Superior temporal gyrus (tissue), 1 donor: ENCODE measurements at regions not wholly inside any gene's neighbourhood (a gene's known extent, or its start where the extent isn't known, plus 50 kb on each side); places are given as distances from the start of the nearest gene placed in this dataset.
"Not testable (repeated sequence)": the region's sequence is repeated elsewhere in the genome, so short reads cannot be mapped to it uniquely, and the experiment has no call there.

ENCODE experiments used
- DNase-seq: peaks from one replicate; pipeline ENCODE4 v3.0.0-alpha.2; 2016; ENCODE audit errors: extremely low spot score

DNA sequence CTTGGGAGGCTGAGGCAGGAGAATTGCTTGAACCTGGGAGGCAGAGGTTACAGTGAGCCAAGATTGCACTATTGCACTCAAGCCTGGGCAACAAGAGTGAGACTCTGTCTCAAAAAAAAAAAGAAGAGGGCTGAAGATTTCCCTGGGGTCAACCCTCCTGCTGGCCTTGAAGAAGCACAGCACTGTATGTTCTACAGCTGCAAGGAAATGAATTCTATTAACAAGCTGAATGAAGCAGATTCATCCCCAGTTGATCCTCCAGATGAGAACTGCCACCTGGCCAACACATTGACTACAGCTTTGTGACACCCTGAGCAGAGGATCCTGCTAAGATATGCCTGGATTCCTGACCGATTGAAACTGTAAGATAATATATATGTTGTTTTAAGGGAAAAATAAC lies 129.5 kb downstream of the ADSS2 start:
- no peak for DNase-seq

DNA sequence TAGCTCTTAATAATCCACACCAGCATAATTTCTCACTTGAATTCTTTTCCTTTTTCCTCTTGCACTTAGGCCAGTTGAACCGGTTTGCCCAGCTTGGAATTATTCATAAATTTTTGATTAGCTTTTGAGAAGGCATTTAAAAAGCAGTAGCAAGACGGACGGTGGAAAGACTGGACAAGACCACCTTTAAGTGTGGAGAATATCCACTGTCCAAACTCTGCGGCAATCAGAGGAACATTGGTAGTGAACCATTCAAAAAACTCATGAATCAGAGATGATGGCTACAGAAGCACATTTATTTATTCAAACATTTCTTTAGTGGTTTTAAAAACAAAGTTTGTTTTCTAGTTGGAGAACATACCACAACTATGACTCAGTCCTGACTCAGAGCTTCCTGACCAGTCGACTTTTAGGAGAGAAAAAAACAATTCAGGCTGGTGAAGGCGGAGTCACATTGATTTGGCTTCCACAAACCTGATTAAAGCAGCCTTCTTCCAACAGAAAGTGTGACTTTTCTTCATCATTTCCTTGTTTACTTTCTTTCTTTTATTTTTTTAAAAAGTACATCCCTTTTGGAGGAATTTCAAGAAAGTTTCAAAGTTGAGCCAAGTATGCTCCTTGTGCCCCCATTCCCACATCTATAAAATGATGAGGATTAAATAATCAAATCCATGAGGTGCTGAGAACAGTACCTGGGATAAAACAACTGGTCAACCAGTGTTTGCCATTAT lies 128.8 kb downstream of the ADSS2 start:
- no peak for DNase-seq

DNA sequence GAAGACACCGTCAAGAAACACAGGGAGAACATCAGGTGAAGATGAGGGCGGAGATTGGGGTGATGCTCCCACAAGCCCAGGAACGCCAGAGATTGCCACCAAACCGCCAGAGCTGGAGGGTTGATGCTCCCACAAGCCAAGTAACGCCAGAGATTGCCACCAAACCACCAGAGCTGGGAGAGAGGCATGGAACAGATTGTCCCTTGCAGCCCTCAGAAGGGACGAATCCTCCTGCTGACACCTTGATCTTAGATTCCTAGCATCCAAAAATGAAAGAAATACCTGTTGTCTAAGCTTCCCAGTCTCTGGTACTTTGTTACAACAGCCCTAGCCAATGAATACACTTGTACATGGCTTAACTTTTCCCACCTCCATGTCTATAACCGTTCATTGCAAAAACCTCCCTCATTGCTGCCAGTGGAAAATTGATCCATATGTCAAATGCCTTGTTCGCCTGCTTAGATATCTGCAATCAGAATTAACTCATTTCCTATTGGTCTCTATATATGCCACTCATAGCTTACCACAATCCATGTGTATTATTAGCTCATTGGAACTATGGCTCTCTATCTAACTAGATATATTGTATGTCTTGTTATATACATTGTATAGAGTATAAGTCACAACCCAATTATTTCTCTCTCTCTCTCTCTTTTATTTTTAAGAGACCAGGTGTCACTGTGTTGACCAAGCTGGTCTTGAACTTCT lies 127.4 kb downstream of the ADSS2 start:
- DNase-seq = no peak

DNA sequence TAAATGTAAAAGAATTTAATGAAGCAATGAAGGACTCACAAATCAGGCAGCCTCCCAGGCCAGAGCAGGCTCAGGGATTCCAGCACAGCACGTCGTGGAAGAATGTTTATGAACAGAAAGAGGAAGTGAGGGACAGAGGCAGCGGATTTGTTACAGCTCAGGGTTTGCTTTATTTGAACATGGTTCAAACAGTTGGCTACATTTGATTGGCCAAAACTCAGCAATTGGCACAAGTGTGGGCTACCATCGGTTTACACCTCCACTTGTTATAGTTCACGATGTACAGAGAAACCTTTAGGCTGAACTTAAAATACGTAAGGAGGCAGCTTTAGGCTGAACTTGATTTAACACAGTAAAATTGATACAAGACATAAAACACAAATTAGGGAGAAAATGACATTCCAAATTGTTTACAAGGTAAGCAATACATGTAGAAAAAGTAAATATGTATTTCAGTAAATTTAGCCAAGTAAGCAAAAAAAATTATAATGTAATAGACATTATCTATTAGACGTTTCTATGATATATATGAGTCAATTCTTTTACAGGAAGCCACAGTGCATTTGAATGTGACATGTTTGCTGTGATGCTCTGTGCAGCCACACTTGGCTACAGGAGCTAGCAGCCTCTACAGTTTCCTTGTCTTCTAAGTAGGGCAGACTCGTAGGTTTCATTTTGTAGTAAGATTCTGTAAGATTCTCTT lies 126.5 kb downstream of the ADSS2 start:
- DNase-seq = no peak

DNA sequence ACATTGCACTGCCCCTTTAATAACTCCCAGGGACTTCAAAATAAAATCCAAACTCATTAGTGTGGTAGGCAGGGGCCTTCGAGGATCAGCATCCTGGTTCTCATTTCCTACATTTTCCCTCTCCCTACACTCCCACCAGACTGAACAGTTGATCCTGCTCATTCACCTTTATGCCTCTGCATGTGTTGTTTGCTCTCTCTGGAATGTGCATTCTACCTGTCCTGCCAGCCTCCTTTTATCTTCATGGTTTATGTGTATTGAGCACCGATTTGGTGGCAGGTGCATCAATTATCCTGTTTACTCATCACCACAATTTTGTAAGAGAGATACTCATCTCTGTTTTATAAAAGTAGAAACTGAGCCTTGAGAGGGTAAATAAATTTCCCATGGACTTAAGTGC lies 125.0 kb downstream of the ADSS2 start:
- DNase-seq = no peak

DNA sequence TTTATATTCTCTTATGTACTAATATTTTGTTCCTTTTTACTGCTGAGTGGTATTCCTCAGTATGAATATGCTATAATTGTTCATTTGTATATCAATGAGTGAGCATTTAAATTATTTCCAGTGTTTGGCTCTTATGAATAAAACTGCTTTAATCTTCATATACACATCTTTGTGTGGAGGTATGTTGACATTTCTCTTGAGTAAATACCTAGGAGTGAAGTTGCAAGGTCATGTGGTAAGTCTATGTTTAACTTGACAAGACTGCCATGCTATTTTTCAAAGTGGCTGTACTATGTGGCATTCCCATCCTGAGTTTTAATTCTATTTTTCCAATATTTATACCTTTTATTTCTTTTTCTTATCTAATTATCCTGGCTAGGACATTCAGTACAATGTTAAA lies 124.2 kb downstream of the ADSS2 start:
- DNase-seq = no peak

DNA sequence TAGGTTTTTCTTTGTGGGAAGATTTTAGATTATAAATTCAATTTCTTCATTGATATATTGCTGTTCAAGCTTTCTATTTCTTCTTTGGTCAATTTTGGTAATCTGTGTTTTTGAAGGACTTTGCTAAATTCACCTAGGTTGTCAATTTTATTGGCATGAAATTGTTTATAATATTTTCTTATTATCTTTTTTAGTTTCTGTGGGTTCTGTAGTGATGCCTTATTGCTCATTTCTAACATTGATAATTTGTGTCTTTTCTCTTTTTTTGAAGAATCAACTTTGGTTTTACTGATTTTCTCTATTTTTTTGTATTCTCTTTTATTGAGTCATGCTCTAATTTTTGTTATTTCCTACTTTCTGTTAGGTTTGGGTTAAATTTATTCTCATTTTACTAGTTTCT lies 123.2 kb downstream of the ADSS2 start:
- no peak for DNase-seq

DNA sequence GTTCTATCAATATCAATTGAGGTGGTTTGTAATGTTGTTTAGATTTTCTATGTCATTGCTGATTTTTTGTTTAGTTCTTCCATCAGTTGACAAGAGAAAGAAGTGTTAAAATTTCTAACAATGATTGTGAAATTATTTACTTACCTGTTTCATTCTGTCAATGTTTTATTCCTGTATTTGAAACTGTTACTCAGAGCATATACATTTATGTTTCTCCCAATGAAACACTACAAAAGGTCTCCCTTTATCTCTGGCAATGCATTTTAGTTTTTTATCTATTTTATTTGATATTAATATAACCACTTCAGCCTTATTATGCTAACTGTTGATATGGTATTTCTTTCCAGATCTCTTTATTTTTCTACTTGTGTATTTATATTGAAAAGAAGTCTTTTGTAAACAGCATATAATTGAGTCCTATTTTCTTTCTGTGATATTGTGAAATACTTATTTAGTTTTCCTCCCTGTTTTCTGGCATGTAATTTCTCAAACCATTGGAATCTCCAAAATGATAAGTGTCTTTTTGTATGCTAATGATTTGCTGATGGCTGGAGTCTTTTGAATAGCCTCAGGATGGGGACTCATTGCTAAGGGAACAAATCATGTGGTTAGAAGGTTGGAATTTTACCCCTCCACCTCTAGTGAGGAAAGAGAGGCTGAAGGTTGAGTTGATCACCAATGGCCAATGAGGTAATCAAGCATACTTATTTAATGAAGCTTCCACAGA lies 122.0 kb downstream of the ADSS2 start:
- DNase-seq = no peak

DNA sequence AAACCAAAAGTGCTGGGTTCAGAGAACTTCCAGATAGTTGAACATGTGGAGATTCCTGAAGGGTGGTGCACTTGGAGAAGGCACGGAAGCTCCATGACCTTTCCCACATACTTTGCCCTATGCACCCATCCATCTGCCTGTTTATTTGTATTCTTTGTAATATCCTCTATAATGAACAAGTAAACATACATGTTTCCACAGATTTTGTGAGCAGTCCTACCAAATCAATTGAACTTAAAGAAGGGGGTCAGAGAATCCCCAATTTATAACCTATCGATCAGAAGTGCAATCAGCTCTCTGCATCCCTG lies 121.4 kb downstream of the ADSS2 start:
- DNase-seq = no peak

DNA sequence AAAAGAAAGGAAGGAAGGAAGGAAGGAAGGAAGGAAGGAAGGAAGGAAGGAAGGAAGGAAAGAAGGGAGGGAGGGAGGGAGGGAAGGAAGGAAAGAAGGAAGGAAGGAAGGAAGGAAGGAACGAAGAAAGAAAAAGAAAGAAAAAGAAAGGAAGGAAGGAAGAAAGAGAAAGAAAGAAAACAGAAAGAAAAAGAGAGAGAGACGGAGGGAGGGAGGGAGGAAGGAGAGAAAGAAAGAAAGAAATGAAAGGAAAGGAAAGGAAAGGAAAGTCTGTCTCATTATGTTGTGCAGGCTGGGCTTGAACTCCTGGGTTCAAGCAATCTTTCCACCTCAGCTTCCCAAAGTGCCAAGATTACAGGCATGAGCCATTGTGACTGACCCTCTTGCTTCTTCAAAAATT lies 118.9 kb downstream of the ADSS2 start:
- DNase-seq = not testable (repeated sequence)

DNA sequence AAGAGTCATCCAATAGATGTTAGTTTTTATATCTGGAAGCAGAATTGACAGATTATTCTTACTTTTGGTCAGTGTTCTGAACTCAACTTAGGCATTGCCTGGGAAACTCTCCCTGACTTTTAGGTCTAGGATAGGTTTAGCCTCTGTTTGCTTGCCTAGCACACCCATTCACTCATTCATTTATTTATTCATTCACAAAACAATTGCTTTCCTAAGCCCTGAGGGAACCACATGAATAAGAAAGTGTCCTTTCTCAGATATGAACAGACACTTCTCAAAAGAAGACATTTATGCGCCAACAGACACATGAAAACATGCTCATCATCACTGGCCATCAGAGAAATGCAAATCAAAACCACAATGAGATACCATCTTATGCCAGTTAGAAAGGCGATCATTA lies 117.4 kb downstream of the ADSS2 start:
- DNase-seq = not testable (repeated sequence)

DNA sequence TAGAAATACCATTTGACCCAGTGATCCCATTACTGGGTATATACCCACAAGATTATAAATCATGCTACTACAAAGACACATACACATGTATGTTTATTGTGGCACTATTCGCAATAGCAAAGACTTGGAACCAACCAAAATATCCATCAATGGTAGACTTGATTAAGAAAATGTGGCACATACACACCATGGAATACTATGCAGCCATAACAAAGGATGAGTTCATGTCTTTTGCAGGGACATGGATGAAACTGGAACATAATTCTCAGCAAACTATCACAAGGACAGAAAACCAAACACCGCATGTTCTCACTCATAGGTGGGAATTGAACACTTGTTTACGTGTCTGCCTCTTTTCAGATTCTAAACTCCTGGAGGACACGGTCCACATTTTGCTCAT lies 116.9 kb downstream of the ADSS2 start:
- not testable (repeated sequence) for DNase-seq

DNA sequence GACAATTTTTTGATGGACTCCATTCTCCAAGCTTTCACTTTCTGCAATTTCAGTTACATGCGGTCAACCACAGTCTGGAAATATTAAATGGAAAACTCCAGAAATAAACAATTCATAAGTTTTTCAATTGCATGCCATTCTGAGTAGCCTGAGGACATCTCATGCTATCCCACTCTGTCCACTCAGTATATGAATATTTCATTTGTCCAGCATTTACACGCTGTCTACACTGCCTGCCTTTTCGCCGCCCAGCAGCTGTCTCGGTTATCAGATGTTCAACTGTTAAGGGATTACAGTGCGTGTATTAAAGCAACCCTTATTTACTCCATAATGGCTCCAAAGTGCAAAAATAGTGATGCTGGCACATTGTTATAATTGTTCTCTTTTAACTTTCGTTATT lies 116.3 kb downstream of the ADSS2 start:
- no peak for DNase-seq

DNA sequence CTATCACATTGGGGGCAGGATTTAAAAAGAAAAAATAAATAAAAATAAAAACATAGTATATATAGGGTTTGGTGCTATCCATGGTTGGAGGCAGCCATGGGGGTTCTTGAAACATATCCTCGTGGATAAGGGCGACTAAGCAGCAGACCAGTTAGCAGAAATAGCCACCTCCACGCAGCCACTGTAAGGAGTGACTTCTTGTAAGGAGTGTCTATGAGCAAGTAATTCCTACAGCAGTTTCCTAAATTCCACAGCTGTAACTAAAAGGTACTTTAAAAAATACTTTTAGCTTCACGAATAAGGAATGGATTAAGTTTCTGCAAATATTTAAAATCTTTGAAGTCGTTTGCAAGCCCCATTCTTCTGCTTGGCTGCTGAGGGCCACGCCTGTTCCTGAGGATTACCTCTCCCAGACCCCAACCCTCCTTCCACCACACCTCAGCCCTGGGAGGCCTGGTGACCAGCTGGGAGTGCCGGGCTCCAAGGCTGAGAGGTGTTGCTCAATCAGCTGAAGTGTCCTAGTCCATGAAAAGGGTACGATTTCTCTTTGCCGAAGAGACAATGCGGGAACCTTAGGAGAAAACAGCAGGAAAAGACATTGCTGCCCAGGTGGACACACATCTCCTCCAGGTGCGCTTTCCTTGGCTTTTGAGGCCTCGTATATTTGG lies 115.3 kb downstream of the ADSS2 start:
- no peak for DNase-seq

DNA sequence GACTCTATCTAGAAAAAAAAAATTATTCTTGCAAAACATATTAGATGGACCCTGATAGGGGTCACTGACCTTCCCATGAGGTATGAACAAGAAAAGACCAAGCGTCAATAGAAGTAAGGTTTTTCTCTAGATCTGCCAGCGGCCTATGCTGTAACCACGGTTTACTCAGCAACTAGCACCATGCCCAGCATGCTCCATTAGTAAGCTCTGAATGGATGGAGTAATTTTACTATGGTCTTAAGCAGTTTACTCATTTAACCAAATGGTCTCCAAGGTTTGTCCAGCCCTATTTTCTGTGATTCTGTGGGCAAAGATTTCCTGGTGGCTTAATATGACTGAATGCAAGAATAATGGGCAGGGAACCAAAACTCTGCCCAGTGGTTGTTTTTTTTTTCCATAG lies 113.9 kb downstream of the ADSS2 start:
- no peak for DNase-seq

DNA sequence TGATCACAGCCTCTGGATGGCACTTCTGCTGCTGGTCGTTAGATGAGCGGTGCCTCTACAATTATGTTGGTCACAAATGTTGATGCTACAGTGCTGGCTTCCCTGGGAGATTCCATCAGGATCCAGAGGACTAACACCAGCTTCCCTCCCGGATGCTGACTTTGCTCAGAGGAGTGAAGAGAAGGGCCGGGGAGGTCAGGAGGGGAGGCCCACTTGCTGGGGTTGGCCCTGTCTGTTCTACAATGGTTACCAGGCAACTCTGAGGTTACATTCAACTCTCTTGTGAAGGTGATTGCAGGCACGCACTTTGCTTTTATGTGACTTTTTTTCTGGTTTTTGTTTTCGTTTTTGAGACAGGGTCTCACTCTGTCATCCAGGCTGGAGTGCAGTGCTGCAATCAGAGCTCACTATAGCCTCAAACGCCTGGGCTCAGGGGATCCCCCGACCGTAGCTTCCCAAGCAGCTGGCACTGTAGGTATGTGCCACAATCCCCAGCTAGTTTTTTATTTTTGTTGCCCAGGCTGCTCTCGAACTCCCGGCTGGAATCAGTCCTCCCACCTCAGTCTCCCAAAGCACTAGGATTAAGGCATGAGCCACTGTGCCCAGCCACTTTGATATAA lies 112.5 kb downstream of the ADSS2 start:
- DNase-seq = no peak

DNA sequence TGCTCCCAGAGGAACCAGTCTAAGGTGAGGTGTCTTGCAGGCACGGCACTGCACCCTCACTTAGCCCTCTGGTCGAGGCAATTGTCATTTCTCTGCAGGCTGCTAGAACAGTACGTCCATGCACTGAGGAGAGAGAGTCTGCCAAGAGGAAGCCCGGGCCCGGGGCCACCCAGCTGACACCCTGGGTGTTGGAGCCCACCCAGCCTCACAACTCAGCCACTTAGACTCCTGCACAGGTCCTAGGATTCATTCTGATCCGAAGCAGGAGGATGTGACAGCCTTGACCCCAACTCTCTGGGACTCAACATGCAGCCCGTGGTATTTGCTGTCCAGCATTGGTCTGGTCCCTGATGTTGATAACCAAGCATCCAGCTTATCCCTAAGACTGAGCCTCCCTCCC lies 111.9 kb downstream of the ADSS2 start:
- DNase-seq = no peak

DNA sequence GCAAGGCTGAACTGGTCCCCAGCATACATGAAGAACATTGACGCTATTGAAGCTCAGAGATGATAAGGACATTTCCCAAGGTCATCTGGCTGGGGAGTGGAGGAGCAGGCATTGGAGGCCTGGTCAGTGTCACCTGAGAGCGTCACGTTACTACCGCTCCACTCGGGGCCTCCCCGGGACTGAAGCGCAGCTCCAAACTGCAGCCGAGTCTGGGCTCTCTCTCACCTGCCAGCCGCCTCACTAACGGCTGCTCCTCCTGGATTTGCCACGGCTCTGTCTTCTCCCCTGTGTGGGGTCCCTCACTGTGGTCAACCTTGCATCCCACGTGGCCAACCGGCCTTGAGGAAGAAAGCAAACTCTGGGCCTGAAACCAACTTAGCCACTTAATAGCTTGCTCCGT lies 111.3 kb downstream of the ADSS2 start:
- no peak for DNase-seq

DNA sequence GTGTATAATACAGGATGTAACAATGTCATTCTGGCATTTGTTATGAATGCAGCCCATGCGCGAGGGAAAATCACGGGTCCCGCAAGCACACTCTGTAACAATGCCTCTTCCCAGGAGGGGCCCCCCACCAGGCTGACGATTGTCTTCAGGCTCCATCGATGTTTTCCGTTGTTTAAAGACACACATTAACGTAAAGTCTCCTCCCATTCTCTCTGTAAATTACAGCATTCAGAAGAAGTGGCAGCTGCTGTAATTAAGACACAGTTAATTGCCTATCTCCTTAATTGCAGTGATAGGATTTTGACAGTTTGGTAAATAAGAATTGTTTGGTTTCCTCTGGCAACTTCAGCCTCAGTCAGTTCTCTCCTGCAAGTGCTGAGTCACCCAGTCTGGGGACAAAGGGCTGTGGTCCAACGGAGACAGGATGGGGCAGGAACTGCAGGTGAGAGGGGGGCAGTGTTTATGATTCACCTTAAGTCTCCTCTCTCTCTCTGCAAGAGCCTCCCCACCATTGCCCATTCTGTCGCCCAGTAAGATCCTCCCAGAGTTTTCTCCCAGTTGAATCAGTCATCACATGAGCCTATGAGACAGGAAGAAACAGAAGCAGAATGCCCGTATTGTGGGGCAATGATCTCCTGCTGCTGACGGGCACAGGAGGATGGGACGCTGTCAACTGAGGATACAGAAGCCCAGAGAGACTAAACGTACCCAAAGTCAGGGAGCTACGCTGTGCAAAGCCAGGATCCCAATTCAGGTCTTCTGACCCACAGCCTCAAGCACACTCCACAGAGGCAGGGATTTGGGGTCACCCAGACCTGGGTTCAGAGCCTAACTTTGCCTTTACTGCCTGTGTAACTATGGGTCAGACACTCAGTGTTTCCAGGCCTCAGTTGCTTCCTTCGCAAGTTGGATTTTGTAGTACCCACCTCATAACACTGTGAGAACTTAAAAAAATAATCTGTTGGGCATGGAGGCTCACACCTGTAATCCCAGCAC lies 110.0 kb downstream of the ADSS2 start:
- peak; percentile 86 for DNase-seq

DNA sequence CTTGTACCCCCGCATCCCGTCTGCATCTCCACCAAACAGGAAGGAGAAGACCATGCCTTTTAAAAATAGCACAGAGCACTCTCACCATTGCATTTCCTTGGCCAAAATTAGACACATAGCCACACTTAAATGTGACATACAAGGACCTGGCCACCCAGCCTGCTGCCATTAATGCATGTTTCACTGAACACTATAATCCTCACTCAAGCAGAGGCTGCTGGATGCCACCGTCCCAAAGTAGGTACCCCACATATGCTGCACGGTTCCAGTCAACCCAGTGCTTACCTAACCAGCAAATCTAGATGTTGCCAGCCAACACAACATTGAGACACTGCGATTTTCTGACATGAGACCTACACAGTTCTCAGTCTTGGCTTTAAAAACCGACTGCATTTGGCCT lies 107.7 kb downstream of the ADSS2 start:
- DNase-seq = no peak
